Right ventricle myocardium superior (tissue), 1 donor: ENCODE measurements at regions not wholly inside any gene's neighbourhood (a gene's known extent, or its start where the extent isn't known, plus 50 kb on each side); places are given as distances from the start of the nearest gene placed in this dataset.
"Not testable (repeated sequence)": the region's sequence is repeated elsewhere in the genome, so short reads cannot be mapped to it uniquely, and the experiment has no call there.

ENCODE experiments used
- ATAC-seq: fragments of 200-7000 bp; cut with Tn5 transposase; one replicate; pipeline ENCODE4 v1.9.1; 2020; ENCODE audit warnings: mild to moderate bottlenecking; ENCODE audit not compliant: poor library complexity
- DNase-seq: peaks from one replicate; pipeline ENCODE4 v3.0.0-alpha.2; 2020
- intact Hi-C: fragments of 100-400 bp; cut with DNase I; formaldehyde crosslinking; loops from one replicate; pipeline ENCODE4 v1.11.2; 2022
- donor health status: DM: no; HTN: yes; CAD: no; lungs with severe emphysema.

GRCh38 chr3:127424766-127425504 lies 137.1 kb upstream of the PRR20G start:
- intact Hi-C loops = no loop called here
- DNase-seq = no peak
- no peak for ATAC-seq

DNA sequence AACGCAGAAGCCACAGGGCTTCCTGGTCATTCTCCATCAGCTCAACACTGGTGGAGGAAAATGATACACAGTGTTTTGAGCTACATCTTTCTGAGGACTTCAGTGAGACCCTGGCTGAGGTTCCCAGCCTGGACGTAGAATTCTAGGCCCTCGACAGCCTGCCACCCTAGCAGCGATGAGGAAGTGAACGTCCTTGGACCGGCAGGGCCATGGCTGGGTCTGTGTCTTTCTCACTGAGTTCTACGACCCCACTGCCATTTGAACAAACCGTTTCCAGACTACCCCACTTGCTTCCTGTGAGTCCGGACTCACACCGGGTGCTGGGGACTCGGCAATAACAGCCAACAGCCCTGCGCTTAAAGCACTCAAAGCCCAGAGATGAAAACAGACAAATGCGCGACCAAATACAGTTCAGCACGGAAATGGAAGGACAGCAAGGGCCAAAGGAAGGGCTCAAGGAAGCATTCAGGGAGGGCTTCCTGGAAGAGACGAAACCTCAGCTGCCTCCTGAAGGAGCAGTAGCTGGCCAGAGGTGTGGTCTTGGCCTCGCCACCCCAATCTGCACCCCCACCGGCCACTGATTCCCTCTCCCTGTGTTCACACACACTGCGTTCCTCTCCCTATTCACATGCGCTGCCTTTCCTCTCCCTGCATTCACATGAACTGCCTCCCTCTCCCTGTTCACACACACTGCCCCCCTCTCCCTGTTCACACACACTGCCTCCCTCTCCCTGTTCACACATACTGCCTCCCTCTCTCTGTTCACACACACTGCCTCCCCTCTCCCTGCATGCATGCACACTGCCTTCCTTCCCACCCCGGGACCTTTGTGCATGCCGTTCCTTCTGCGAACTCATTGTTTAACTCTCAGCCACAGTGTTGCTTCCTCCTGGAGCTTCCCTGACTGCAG lies 136.3 kb upstream of the PRR20G start:
- no peak for ATAC-seq
- no peak for DNase-seq
- intact Hi-C loops = no loop called here

GRCh38 chr3:127422663-127423375 lies 135.0 kb upstream of the PRR20G start:
- intact Hi-C loops = no loop called here
- no peak for DNase-seq

DNA sequence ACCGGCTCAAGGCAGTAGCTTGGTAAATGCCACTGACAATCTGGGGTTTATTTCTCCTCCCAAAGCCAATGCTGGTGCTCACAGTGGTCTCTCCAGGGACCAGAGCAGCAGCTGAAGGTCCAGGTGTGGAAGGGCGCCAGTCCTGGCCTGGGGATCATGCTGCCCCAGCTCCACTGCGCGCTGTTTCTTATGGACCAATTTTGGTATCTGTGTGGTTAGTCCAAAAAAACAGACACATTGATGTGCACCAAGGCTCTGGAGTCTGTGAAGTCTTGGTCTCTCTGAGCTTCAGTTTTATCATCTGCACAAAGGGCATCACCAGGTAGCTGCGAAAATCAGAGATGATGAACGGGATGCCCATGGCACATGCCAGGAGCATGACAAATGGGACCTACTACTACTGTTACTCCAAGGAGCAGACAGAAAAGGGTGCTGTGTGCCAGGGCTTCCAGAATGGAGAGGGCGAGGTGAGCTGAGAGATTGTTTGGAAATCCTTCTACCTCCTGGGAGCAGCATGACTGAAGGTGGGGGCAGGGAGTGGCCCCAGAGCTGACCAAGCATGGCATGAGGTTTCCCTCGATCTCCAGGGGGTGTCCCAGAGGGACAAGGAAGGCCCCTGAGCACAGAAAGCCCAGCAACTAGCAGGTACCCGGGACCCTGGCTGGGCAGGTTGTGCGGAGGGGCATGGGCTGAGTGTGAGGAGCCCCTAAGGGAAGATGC lies 134.3 kb upstream of the PRR20G start:
- intact Hi-C loops = no loop called here
- DNase-seq (no peak), ATAC-seq (no peak)

More at GRCh38 chr3:127422663-127423375, 135.0 kb upstream of the PRR20G start:
- ATAC-seq = no peak

- DNase-seq (no peak), ATAC-seq (no peak)
- intact Hi-C loops = no loop called here
Observed at GRCh38 chr3:127420829-127421228, 133.0 kb upstream of the PRR20G start.

GRCh38 chr3:127419641-127420553 lies 132.1 kb upstream of the PRR20G start:
- ATAC-seq (no peak), DNase-seq (no peak)
- intact Hi-C loops = no loop called here

DNA sequence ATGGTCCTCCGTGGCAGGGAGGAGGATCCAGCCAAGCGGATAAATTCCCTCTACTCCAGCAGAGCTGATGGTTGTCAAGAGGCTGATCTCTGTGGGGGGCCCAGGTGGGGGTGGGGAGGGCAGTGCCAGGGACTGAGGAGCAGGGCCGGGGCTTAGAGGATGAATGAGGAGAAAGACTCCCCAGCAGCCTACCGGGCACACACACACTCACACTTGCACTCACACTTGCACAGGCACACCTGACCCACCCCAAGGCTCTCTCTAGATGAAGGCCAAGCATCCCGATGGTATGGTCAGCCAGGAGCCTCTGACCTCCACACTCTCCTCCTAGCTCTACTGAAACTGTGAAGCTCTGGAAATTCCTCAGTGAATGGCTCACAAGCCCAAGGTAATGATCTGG lies 131.3 kb upstream of the PRR20G start:
- intact Hi-C loops = no loop called here
- DNase-seq (no peak), ATAC-seq (no peak)

DNA sequence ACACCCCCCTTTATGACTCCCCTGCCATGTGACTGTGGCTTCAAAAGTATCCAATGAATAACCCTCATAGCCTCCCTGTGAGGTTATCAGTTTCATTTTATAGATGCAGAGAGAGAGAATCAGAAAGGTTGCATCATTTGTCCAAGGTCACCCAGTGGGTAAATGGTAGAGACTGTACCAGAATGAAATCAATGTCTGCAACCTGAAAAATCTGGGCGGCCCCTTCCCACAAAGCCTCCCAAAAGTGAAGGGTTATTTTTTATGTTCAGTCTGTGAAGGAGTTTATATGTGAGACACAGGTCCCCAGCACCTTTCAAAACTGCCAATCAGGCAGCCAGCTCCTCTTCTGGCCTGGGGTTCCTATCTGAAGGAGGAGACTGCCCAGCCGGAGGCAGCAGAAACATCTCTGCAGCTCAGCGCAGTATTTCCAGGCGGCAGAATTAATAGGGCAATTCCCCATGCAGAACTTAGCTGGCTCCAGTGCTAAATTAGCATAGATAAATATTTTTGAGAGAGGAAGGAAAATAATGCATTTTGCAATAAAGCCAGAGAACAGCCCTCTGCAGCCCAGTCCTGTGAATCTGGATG lies 130.8 kb upstream of the PRR20G start:
- DNase-seq = no peak
- intact Hi-C loops = no loop called here
- no peak for ATAC-seq

DNA sequence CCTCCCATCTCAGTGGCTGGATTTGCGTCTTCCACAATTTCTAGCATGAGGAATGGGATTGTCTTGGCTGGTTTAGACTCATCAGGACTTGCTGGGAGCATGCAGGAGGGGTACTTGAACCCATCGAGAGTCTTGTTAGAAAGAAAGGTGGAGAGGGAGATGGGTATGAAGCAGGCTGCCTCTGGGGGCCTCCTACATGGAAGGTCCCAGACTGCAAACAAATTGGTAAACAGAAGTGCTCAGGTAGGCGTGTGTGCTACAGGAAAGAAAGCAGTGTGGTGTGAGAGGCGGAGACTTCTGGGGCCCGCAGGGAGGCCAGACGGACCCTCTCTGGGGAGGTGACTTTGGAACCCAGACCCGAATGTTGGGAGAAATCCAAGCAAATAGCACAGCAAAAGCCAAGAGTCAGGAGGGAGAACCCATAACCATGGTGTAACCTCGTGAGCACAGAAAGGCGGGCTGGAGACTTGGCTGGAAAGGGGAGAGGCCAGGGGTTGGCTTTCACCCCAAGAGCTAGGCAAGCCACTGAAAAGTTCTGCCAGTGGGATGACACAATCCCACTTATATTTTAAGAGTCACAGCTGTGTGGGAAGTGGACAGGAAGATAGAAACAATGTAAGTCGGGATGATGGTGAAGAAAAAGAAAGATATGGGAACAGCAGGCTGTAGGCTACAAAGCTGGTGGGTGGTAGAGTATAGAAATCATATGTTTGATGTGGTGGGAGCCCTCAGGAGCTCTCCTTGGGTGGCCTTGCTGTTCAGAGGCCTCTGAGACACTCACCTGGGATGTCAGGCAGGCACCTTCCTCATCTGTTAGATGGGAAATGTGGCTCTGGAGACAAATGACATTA lies 130.1 kb upstream of the PRR20G start:
- intact Hi-C loops = no loop called here
- DNase-seq = no peak
- peak; percentile 59 for ATAC-seq

DNA sequence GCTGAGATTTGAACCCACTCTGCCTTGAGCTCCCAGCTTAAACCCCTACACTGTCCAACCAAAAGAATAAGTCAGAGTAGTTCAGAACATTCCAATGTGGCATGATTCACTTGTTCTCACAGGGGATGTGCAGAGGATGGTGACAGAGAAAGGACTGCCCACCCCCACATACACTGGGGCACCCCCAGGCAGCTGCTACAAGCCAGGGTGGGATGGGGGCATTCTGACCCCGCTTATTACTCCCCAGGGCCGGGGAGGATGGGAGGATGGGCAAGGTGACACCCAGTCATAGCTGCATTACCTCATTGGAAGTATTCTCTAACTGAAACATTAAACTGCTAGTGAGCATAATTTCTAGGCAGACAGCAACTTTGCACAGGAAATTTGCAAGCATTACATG lies 126.0 kb upstream of the PRR20G start:
- intact Hi-C loops = no loop called here
- ATAC-seq = no peak
- no peak for DNase-seq

DNA sequence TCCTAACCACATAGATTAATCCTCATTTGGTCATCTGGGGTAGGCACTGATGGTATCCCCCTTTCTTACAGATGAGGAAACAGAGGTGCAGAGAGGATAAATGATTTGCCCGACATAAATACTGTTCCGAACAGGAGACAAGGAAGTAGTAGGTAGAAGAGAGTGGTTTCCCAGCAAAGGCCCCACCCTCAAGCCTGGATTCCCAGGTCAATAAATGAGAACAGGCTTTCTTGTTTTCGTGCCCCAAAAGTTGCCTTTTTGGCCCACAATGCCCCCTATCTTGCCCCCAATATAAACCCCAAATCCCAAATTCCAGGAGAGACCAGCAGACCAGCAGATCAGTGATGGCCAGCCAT lies 125.5 kb upstream of the PRR20G start:
- ATAC-seq (no peak), DNase-seq (no peak)
- intact Hi-C loops = no loop called here

DNA sequence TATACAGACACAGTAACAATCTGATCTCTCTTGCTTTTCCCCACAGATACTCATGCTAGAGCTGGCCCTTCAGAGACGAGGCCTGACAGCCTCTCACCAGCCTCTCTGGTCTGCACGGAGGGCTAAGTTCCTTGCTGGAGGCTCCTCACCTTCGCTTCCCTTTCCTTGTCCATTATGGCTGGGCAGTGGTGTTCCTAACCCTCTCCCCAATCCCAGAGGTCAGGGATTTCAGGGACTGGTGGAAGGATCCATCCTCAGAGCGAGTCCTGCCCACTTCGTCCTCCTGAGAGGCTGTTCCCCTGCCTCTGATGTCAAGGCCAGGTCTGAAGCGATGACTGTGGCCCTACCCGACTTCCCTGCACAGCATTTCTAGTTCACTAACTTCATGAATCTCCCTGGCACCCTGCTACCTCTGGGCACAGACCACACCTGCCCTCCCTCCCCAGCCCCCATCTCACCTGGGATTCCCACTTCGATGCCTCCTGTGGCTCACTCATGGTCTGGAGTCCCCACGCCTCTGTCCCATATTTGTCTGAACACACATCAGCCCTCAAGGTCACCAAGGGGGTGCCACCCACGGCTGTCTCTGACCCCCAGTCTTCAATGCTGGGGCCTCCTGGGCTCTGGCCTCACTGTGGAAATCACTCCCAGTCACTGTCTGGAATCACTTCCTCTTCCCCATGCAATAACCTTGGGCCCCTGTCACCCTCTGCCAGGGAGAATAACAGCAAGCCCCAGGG lies 124.9 kb upstream of the PRR20G start:
- intact Hi-C loops = no loop called here
- no peak for DNase-seq
- no peak for ATAC-seq

- DNase-seq, intact Hi-C loops: not testable (repeated sequence)
Observed at GRCh38 chr3:127411875-127412274, 124.0 kb upstream of the PRR20G start.

GRCh38 chr3:127411083-127411727 lies 123.4 kb upstream of the PRR20G start:
- intact Hi-C loops = no loop called here
- DNase-seq (no peak), ATAC-seq (no peak)

More at GRCh38 chr3:127411875-127412274, 124.0 kb upstream of the PRR20G start:
- ATAC-seq = not testable (repeated sequence)

DNA sequence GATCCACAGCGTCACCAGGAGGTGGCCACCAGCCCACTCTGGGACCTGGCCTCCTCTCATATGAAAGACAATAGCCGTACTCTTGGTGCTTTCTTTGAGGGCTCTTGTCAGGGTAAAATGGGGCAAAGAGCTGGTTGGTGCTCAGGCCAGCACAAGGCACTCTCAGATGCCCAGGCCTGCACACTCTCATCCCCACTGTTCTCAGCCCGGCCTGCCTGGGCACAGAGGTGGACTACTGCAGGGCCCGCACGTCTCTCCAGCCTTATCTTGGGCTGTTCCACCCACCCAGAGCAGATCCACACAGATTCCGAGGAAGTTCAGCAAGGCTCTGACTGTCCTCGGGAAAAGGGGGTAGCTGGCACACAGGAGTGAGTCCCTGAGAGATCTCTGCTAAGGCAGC lies 122.8 kb upstream of the PRR20G start:
- DNase-seq (no peak), ATAC-seq (no peak)
- intact Hi-C loops = no loop called here

GRCh38 chr3:127410137-127410488 lies 122.3 kb upstream of the PRR20G start:
- DNase-seq (no peak), ATAC-seq (no peak)
- intact Hi-C loops = no loop called here
